Bone marrow (tissue), 2 donors: ENCODE measurements at regions not wholly inside any gene's neighbourhood (a gene's known extent, or its start where the extent isn't known, plus 50 kb on each side); places are given as distances from the start of the nearest gene placed in this dataset.
"Not testable (repeated sequence)": the region's sequence is repeated elsewhere in the genome, so short reads cannot be mapped to it uniquely, and the experiment has no call there.

Source experiments
- DNase-seq, 2 donors: peaks; one replicate each; lab custom pipeline; 2025; lab: John Stamatoyannopoulos, UW

- DNase-seq = not testable (repeated sequence)
These were observed 114.3 kb upstream of the PALM2AKAP2 start for GRCh38 chr9:109665736-109666135.

- no peak for DNase-seq
These were observed 98.7 kb upstream of the PALM2AKAP2 start for GRCh38 chr9:109681301-109681700.

GRCh38 chr9:109682227-109682626, 97.8 kb upstream of the PALM2AKAP2 start:
- no peak for DNase-seq

- DNase-seq = no peak
These were observed 96.5 kb upstream of the PALM2AKAP2 start for GRCh38 chr9:109683521-109683920.

- no peak for DNase-seq
These were observed 90.3 kb upstream of the PALM2AKAP2 start for GRCh38 chr9:109689701-109690100.

GRCh38 chr9:109699019-109699418, 81.0 kb upstream of the PALM2AKAP2 start:
- no peak for DNase-seq

- no peak for DNase-seq
These were observed 75.5 kb upstream of the PALM2AKAP2 start for GRCh38 chr9:109704546-109704945.

- no peak for DNase-seq
These were observed 74.5 kb upstream of the PALM2AKAP2 start for GRCh38 chr9:109705515-109705914.

- no peak for DNase-seq
These were observed 72.6 kb upstream of the PALM2AKAP2 start for GRCh38 chr9:109707355-109707754.

- DNase-seq = no peak
These were observed 71.5 kb upstream of the PALM2AKAP2 start for GRCh38 chr9:109708451-109708945.

GRCh38 chr9:109709866-109710265, 70.1 kb upstream of the PALM2AKAP2 start:
- DNase-seq = no peak

GRCh38 chr9:109710830-109711229, 69.2 kb upstream of the PALM2AKAP2 start:
- no peak for DNase-seq

- DNase-seq = no peak
These were observed 64.7 kb upstream of the PALM2AKAP2 start for GRCh38 chr9:109715344-109715743.

GRCh38 chr9:109716631-109717030, 63.4 kb upstream of the PALM2AKAP2 start:
- DNase-seq = no peak

- no peak for DNase-seq
These were observed 62.7 kb upstream of the PALM2AKAP2 start for GRCh38 chr9:109717342-109717741.

GRCh38 chr9:109718861-109719260, 61.1 kb upstream of the PALM2AKAP2 start:
- no peak for DNase-seq

- no peak for DNase-seq
These were observed 59.0 kb upstream of the PALM2AKAP2 start for GRCh38 chr9:109721001-109721400.

GRCh38 chr9:109722007-109722406, 58.0 kb upstream of the PALM2AKAP2 start:
- DNase-seq = no peak

- no peak for DNase-seq
These were observed 56.2 kb upstream of the PALM2AKAP2 start for GRCh38 chr9:109723781-109724180.

- no peak for DNase-seq
These were observed 54.5 kb upstream of the PALM2AKAP2 start for GRCh38 chr9:109725460-109725859.

- no peak for DNase-seq
These were observed 53.9 kb upstream of the PALM2AKAP2 start for GRCh38 chr9:109726119-109726518.

- DNase-seq = no peak
These were observed 51.2 kb upstream of the PALM2AKAP2 start for GRCh38 chr9:109728686-109729300.

- no peak for DNase-seq
These were observed 50.5 kb upstream of the PALM2AKAP2 start for GRCh38 chr9:109729513-109729912.
